CD4-positive, alpha-beta T cell treated with Interleukin-2 at 100 ng/mL for 4 hours (primary cell): ENCODE measurements at regions not wholly inside any gene's neighbourhood (a gene's known extent, or its start where the extent isn't known, plus 50 kb on each side); places are given as distances from the start of the nearest gene placed in this dataset.
"Not testable (repeated sequence)": the region's sequence is repeated elsewhere in the genome, so short reads cannot be mapped to it uniquely, and the experiment has no call there.

Source experiments
- DNase-seq: peaks from one replicate; pipeline ENCODE4 v3.0.0-alpha.2; 2020; ENCODE audit warnings: low spot score

DNA sequence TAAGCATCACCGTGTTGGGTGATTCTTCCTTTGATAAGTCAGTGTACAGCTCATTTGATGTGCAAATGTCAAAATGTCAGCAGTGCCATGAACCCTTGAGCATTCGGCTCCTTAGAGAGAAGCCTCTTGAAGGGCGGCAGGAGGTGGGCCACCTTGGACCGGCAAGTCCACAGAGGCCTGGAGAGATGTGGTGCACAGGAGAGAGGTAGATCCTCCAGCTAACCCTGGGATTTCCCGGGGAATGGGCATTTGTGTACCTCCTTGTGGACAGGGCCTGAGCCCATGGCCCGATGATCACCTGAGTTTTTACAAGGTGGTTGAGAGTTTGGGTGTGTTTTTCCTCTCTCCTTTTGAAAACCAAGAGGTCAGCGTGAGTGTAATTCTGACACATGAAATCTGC lies 133.2 kb upstream of the RCN1 start:
- DNase-seq, result no peak

DNA sequence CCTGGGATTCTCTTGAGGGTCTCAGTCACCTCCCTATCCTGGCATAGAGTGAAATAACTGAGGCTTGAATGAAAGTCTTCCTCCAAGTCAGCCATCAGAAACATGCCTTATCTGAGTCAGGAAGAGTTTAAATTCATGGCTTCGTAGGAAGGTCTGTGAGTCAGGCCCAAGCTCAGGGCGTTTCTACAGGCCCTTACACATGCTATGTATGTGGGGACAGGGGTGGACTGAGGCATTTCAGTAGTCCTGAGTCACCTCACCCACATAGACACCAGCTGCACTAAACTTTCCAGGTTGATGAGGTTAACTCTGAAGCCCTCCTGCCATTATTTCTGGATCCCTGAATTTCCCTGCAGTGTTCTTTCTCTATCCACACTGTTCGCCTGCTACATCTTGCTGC lies 134.6 kb upstream of the RCN1 start:
- DNase-seq, result no peak

DNA sequence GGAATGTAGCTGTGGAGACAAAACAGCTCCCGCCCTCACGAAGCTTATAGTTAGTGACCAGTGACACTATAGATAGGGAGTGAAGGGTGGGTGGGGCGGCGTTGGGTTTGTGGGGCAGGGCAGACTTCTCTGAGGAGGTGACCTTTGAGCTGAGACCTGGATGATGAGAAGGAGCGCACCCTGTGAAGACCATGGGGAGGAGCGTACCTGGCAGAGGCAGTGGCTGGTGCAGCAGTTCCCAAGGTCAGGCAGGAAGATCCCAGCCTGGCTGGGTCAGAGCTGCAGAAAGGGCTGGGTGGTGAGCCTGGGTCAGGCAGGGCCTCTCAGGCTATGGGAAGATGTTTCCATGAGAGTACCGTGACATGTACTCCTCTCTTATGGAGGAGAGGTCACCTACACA lies 135.0 kb upstream of the RCN1 start:
- no peak for DNase-seq

DNA sequence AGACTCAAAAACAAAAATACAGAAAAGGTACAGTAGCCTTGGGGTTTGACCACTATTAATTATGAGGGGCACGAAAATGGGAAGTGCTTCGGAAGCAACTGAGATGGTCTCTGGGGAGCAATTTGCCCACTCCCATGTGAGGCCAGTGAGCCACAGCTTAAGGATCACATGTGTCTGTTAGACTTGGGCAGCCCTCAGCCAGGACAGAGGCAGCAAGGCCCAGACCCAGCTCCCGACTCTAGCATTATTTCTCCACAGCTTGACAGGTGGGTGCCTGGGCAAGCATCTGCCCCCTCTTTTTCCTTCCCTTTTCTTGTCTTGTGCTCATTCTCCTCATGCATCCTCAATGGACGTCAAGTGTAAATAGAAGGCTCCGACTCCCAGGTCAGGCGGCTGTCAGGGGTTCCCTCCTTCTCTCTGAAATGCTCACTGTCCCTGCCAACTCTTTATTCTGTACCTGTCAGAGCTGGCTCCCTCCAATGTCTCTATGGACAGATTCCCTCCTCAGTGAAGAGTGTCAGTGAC lies 137.0 kb upstream of the RCN1 start:
- no peak for DNase-seq

DNA sequence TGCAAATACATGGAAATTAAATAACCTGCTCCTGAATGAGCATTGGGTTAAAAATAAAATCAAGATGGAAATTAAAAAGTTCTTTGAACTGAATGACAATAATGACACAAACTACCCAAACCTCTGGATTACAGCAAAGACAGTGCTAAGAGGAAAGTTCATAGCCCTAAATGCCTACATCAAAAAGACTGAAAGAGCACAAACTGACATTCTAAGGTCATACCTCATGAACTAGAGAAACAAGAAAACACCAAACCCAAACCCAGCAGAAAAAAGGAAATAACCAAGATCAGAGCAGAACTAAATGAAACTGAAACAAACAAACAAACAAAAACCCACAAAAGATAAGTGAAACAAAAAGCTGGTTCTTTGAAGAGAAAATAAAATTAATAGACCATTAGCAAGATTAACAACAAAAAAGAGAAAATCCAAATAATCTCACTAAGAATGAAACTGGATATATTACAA lies 138.6 kb upstream of the PAX6 start:
- not testable (repeated sequence) for DNase-seq

DNA sequence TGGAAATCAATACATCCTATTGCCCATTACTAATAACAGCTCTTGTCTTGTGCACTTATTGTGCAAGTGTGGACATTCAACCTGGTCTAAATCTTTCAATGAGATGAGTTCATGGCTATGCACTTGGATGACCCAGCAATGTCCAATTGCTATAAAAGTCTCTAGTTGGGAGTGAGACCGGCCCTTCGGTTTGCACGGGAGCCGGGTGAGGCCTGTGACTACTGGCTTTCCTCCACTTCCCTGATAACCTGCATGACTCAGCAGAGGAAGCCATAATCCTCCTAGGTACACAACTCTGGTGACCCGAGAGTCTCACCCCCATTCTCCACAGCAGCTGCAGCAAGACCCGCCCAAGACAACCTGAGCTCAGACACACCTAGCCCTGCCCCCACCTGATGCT lies 135.9 kb upstream of the PAX6 start:
- DNase-seq, result no peak

DNA sequence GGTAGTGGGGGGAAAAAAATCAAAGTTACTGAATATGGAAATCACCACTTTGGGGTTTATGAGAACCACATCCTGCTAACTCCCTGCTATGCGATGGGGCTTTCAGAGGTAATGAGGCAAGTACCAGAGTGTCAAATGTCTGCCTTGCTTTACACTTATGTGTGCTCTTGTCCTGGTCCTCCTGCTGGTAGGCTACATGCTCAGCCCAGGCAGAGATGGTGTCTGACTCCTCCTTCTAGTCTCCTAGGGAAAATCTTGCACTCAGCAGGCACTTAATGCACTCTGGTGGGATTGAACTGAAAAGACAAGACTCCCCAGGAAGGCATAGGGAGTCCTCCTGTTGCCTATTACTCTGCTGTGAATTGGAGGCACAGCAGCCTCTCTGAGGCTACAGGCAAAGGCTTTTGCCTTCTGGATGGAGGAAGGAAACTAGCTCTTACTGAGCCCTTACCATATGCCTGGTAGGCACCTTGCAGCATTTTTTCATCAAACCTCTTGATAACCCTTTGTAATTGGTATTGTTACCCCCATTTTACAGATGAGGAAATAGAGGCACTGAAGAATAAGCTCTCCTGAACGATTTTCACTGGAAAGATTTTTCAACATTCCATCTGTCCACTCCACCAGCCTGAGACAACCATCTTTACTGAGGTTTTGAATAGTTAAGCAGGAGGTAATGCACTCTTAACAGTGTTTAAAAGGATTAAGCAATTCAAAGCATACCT lies 132.1 kb upstream of the PAX6 start:
- no peak for DNase-seq

DNA sequence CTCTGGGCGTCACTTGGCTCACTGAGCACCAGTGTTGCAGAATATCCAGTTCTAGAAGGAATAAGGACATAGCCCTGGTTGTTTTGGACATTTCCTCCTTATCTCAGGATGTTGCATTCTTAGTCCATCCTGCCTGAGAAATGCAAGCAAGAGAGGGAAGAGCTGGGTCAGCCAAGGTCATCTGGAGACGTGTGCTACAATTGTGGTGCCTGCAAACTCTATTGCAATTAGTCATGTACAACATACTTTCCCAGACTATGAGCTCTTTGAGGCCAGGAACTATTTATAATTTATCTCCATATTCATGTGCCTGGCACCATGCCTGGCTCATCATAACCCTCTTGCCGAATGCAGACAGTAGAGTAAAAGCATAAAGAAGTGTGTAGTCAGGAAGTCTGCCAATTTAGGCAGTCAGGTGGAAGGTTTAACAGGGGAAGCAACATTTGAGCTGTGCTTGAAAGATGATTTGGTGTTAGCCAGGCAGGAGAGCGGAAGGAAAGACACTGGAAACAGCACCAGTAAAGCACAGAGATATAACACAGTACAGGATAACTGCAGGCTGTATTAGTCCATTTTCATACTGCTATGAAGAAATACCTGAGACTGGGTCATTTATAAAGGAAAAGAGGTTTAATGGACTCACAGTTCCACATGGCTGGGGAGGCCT lies 129.4 kb upstream of the PAX6 start:
- DNase-seq, result no peak

DNA sequence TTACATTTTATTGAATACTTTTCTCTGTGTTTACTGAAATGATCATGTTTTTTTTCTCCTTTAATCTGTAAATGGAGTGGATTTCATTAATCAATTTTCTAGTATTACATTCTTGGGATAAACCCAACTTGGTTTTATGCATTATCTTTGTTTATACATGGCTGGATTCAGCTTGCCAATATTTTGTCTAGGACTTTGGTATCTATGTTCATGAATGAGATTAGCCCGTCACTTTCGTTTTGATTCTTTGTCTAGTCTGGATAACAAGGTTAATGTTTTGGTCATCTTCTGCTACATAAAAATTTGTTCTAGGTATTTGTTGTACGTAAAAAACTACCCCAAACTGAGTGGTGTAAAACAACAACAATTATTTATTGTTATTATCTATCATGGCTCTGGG lies 127.9 kb upstream of the PAX6 start:
- no peak for DNase-seq

DNA sequence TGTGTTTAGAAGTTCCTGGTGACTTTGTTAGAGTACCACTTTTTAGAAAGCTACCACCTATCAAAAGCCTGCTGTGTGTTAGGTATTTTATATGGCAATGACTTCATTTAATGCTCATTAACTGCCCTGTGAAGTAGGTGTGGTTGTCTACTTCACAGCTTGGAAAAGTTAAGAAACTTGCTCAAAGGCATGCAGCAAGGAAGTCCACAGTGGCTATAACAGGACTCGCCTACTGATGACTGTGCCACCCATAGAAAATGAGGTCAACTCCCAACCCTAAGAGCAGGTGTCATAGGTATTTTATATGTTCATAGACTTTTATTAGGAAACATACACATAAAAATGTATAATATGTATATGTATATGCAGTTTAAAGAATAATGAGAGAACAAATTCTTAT lies 125.2 kb upstream of the PAX6 start:
- no peak for DNase-seq

DNA sequence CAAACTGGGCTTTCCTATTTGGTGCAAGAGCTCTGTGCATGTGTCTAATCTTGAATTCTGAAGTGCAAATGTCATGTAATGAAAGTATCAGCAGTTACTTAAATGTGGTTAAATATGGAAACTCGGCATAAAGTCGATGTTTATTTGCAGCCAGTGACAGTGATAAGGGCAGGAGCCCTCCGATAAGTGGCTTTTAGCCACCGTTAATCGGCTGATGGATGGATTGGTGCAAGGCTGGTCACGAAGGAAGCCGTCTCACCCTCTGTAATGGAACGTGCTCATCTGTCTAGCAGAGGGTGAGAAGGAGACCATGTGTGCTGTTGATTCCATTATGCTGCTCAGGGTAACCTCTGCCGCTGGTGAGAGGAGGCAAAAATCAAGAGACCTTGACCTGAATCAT lies 121.8 kb upstream of the PAX6 start:
- no peak for DNase-seq

DNA sequence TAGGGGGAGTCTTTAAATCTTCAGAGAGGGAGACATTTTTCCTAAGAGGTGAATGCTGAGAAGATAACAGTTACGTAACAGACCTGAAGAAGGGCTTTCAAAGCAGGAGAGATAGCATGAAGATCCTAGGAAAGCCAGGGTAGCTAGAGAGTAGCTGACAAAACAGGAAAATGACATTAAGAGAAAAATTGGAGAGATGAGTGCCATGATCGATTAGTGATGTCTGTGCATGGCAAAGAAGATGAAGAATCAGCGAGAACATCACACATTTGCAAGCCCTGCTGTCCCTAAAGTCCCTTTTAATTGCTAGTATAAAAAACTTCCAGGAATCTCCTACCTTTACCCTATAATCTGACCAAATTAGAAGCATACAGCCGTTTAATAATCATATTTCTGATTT lies 116.9 kb upstream of the PAX6 start:
- DNase-seq, result no peak

DNA sequence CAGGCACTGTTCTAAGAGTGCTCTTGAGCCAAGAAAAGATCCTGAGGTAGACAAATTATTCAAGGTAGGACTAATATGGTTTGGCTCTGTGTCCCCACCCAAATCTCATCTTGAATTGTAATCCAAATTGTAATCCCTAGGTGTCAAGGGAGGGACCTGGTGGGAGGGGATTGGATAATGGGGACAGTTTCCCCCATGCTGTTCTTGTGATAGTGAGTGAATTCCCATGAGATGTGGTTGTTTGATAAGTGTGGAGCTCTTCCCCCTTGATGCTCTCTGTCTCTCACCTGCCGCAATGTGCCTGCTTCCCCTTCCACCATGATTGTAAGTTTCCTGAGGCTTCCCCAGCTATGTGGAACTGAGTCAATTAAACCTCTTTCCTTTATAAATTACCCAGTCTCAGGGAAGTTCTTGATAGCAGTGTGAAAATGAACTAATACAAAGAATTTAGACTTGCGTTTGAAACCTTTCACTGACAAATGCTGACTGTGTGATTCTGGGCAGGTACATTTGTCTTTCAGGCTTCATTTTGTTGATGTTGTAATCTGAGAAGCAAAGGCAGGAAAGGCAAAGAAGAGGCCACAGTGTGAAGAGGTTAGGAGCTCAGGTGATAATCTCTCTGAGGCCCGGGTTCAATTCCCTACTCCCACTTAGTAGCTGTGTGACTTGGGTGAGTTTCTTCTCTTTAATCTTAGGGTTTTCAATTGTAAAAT lies 115.8 kb upstream of the PAX6 start:
- DNase-seq, result no peak

DNA sequence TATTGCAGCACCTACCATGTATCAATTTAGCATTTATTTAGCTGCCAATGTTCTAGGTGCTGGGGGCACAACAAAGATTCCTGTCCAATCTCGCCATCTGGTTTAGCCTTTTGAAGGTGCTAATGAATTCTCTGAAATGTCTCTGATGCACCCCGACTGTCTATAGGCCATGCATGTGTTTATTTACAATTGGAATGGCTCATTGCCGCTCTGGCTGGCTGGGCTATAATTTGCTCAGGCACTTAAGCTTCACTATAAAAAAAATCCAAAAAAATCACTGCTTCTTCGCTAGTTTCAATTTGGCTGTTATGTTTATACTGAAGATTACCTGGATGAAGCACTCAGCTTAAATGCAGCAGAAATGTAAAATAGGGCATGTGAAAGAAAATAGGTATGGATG lies 115.0 kb upstream of the PAX6 start:
- no peak for DNase-seq

DNA sequence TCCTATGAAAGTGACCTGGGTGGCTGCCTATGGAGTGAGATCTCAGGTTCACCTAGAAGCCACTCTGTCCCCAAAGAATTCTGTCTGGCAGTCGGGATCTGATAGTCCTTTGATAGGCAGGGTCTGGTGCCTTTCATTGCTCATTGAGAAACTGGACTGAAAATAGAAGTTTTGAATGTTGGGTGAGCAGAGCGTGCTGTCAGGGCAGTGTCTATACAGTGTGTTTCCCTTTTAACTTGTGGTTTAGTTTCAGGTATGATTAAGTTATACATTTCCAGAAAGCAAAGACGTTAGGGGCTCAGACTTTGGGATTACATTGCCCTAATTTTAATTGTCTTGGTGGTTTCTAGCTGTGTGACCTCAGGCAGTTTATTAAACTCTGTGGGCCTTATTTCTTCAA lies 111.3 kb upstream of the PAX6 start:
- DNase-seq, result no peak

DNA sequence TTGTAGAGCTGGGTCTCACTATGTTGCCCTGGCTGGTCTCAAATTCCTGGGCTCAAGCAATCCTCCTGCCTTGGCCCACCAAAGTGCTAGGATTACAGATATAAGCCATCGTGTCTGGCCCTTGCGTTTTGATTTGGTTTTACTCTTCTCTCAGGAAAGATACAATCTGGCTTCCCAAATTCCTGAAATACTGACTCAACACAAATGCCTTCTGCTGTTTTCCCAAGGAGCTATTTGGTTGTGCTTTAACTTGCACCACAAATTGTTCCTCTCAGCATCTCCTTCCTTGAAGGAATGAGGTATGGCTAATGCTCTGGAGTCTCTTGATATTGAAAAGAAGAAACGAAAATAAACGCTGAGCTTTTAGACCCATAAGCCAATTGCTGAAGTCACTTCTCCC lies 110.0 kb upstream of the PAX6 start:
- DNase-seq, result no peak

DNA sequence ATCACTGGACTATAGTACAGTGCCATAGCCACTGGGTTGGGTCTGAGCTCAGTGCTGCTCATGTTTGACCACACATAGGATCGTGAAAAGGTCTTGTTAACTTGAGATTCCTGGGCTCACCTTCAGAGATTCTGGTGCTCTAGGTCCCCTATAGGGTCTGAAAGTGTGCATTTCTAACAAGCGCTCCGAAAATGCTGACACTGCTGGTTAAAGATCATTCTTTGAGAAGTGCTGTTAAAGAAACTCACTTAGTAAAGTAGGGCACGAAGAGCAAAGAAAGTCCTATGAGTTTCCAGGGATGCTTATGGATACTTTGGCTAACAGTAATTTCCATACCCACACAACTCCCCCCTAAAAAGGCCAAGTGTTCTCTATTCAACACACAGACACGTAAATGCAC lies 108.1 kb upstream of the PAX6 start:
- DNase-seq, result no peak

DNA sequence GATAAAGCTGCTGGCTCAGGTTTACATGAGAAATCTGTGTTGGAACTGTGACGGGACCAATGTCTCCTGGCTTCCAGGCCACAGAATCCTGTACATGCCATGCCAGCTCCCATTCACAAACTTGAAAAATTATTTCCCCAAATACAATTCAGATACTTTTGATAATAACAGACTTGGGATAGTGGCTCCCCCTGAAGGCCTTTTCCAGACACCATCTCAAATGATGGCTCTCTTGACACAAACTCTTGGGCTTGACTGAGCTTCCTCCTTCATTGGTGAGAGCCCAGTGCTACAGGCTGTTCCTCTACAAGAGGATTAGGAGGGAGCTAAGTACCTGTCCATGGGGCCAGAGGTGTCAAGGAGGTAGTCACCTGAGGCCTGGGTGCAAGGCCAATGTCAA lies 104.7 kb upstream of the PAX6 start:
- no peak for DNase-seq

DNA sequence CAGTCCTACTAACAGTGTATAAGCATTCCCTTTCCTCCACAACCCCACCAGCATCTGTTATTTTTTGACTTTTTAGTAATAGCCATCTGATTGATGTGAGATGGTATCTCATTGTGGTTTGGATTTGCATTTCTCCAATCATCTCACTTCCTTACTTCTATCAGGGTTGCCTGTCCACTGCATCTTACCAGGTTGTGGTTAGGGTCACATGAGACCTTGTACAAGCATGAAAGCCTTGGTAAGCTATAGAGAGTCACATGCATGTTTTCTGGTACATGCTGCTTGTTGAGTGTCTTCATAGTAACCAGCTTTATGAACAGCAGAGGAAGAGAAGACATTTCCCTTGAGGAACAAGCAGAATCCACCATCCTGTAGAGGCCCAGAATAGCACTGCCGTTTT lies 102.9 kb upstream of the PAX6 start:
- no peak for DNase-seq

DNA sequence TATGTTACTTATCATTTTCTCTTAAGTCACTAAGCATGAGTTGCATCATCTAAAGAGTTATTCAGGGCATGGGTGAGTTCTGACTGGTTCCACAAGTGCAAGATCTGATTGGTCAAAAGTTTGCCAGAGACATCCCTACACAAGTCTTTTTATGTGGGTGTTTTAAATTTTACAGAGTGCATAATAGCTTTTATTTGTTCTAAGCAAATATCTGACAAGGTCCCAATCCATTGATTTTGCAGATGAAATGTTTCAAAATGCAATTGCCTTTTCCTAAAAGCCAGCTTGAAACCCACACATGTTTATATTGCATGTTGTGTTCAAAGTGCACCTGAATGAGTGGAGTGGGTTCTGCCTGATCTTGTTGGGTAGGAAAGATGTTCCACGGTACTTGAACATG lies 101.7 kb upstream of the PAX6 start:
- DNase-seq, result no peak

DNA sequence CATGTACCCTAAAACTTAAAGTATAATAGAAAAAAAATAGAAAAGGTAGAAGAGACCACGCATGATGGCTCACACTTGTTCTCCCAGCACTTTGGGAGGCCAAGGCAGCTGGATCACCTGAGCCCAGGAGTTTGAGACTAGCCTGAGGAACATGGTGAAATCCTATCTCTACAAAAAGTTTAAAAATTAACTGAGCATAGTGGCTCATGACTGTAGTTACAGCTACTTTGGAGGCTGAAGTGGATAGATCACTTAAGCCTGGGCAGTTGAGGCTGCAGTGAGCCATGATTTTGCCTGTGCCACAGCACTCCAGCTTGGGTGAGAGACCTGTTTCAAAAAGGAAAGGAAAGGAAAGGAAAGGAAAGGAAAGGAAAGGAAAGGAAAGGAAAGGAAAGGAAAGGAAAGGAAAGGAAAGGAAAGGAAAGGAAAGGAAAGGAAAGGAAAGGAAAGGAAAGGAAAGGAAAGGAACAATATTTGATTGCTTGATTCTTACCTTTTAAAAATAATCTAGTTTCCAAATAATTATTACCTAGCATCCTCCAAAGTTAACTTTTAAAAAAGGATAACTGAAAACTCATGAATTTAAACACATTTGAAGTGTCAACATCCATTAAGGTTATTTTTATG lies 99.9 kb upstream of the PAX6 start:
- DNase-seq, result no peak

DNA sequence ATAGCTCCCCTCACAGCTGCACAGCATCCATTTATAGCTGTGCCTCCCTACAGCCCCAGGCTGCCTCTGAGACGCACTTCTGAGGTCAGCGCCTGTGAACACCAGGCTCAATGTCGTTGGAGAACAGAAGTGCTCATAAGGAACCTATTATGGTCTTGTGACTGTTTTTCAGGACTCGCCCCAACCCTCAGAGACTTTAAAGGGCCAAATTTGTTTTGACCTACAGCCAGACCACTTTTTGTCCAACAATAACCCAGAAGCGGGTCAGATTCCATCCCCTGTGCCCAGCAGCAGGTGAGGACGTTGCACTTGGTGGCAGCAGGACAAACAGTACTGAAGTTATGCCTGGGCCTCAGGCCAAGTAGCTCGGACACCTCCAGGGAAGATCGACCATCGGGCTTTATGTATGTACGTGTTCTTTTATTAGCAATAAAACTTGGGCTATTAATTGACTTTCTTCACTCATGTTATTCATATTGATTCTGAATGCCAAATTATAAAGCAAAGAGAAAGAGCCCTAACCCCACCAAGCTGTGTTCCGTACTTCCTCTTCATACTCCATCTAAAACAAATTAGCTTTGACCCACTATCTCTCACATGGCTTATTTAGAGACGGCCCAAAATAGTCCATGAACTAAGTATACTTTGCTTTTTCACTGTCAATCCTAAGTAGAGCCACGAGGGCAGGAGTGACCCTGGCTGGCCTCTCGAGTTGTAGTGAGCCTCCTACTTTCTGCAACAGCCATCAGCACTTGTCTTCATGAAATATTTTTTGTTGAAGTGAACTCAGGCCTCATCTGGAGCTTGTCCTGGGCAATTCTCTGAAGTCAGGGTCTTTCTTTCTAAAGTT lies 92.3 kb upstream of the PAX6 start:
- DNase-seq, result no peak
